Stimulated activated memory B cell treated with anti-CD40 and anti-IgM and Interleukin-4, amounts not matched to agents 10 μg/mL and 1 μg/mL and 100 μg/mL, for 72 hours (primary cell): ENCODE measurements at regions not wholly inside any gene's neighbourhood (a gene's known extent, or its start where the extent isn't known, plus 50 kb on each side); places are given as distances from the start of the nearest gene placed in this dataset.

Experiments used
- ATAC-seq: fragments of 150-1000 bp; cut with Tn5 transposase; 2 replicates; pipeline ENCODE4 v1.10.0; 2021
- H3K27ac Mint-ChIP-seq: one replicate; pipeline ENCODE4 v1.8.0; 2022; ENCODE audit warnings: mild to moderate bottlenecking, mixed read lengths
- H3K27me3 Mint-ChIP-seq: one replicate; pipeline ENCODE4 v1.8.0; 2022; ENCODE audit warnings: mixed read lengths
- H3K36me3 Mint-ChIP-seq: one replicate; pipeline ENCODE4 v1.8.0; 2022; ENCODE audit warnings: mixed read lengths
- H3K4me1 Mint-ChIP-seq: one replicate; pipeline ENCODE4 v1.8.0; 2022; ENCODE audit warnings: mixed read lengths
- H3K4me3 Mint-ChIP-seq: one replicate; pipeline ENCODE4 v1.8.0; 2022; ENCODE audit warnings: mild to moderate bottlenecking, moderate library complexity, mixed read lengths
- H3K9me3 Mint-ChIP-seq: one replicate; pipeline ENCODE4 v1.8.0; 2022; ENCODE audit warnings: mixed read lengths

GRCh38 chrX:150236327-150236726 is 126.8 kb upstream of the MAMLD1 start:
- Mint-ChIP-seq H3K4me3 (no peak overlapping the region), H3K27me3 (no peaks in the 10 kb centered on the region), H3K36me3 (no peaks in the 10 kb centered on the region), H3K4me1 (no peaks in the 10 kb centered on the region), H3K9me3 (no peaks in the 10 kb centered on the region), H3K27ac (no peak overlapping the region)
- ATAC-seq: no peak

DNA sequence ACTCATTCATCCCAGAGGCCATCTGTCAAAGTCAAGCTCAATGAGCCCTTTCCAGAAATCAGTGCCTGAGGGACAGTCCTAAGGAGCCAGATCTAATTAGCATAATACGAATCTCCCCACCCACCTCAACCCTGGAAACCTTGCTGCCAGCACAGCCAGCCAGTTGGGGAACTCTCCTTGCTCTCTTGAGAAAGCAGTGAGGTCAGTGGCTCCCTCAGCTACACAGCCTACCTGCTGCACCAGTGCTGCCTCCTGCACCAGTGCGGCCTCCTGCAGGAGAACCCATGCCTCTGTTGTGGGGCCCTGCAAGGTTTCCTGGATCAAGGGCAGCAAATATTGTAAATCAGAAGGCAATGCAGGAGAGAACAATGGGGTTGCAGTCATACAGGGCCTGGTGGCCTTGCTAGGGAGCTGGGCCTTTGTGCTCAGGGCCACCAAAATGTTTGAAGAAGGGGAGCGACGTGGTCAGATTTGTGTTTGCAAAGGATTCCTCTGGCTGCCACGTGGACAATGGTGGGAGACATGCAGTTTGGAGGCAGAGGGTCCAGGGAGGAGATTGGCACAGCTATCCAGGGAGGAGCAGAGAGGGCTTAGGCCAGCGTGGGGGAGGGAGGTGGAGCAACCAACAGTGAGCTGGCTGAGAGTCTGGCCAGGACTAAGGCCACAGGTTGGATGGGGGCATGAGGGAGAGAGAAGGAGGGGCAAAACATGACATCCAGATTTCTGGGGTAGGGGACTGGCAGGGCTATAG is 124.3 kb upstream of the MAMLD1 start:
- H3K36me3 Mint-ChIP-seq: no peaks in the 10 kb centered on the region
- no peak overlapping the region for H3K27ac Mint-ChIP-seq
- no peaks in the 10 kb centered on the region for H3K4me1 Mint-ChIP-seq
- H3K27me3 Mint-ChIP-seq: peaks cover 6% of the 10 kb centered on the region
- H3K9me3 Mint-ChIP-seq: peaks cover 2% of the 10 kb centered on the region
- ATAC-seq: no peak
- no peak overlapping the region for H3K4me3 Mint-ChIP-seq

DNA sequence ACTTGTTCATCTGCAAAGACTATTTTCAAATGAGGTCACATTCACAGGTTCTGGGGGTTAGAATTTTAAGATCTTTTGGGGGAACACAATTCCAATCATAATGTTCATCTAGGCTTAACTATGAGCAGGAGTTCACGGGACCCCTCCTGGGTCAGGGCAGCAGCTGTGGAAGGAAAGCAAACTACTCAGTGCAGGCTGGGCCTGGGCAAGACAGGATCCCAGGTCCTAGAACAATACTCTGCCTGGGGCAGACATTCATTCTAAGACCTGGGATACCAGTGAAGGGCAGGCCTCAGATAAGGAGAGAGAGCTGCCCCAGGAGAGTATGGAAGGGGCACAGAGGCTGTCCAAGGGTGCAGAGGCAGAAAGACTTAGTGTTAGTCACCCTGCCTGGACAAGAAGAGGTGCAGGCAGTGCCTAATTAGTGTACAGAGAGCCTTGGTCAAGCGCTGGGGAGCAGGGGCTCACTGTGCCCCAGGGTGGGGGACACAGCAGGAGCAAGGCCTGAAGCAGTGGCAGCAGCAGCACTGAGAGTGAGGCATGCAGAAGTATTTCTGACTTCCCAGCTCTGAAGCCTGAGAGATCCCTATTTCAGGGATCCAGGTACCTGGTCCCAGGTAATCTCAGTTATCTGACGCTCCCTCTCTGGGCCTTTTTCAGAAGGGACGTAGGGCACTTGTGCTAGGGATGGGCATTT is 123.0 kb upstream of the MAMLD1 start:
- ATAC-seq: no peak
- Mint-ChIP-seq H3K4me3 (no peak overlapping the region), H3K27ac (no peak overlapping the region), H3K27me3 (peaks cover 6% of the 10 kb centered on the region), H3K9me3 (peaks cover 2% of the 10 kb centered on the region), H3K4me1 (no peaks in the 10 kb centered on the region), H3K36me3 (no peaks in the 10 kb centered on the region)

DNA sequence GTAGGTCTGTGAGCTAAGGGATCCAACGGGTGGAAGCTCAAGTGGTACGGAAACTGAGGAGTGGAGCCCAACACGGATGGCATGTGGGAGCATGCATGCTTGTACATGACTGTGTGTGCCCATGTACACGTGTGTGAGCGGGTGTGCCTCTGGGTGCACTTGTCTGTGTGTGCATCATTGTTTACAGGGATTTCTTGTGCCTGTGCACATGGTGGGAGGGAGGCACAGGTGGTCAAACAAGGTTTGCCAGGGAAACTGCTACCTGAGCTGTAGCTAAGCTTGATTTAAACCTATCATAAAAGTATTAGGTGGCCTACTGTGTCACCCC is 122.5 kb upstream of the MAMLD1 start:
- Mint-ChIP-seq H3K4me1 (no peaks in the 10 kb centered on the region), H3K27ac (no peak overlapping the region), H3K27me3 (peaks cover 6% of the 10 kb centered on the region), H3K36me3 (no peaks in the 10 kb centered on the region), H3K9me3 (peaks cover 2% of the 10 kb centered on the region), H3K4me3 (no peak overlapping the region)
- no peak for ATAC-seq

GRCh38 chrX:150253959-150254620 is 109.0 kb upstream of the MAMLD1 start:
- no peak for ATAC-seq
- no peaks in the 10 kb centered on the region for H3K27me3 Mint-ChIP-seq
- no peak overlapping the region for H3K4me3 Mint-ChIP-seq
- H3K9me3 Mint-ChIP-seq: no peaks in the 10 kb centered on the region
- H3K4me1 Mint-ChIP-seq: peaks cover 7% of the 10 kb centered on the region
- no peak overlapping the region for H3K27ac Mint-ChIP-seq
- H3K36me3 Mint-ChIP-seq: no peaks in the 10 kb centered on the region

- Mint-ChIP-seq H3K4me1 (peaks cover 7% of the 10 kb centered on the region), H3K27me3 (no peaks in the 10 kb centered on the region), H3K9me3 (no peaks in the 10 kb centered on the region), H3K27ac (no peak overlapping the region), H3K4me3 (no peak overlapping the region), H3K36me3 (no peaks in the 10 kb centered on the region)
- no peak for ATAC-seq
Measured at GRCh38 chrX:150254909-150255308, 108.2 kb upstream of the MAMLD1 start.

- Mint-ChIP-seq H3K36me3 (no peaks in the 10 kb centered on the region), H3K4me3 (no peak overlapping the region), H3K4me1 (peaks cover 7% of the 10 kb centered on the region), H3K27me3 (no peaks in the 10 kb centered on the region), H3K27ac (peak overlapping the region; percentile 33), H3K9me3 (no peaks in the 10 kb centered on the region)
- ATAC-seq: no peak
Measured at GRCh38 chrX:150255441-150256296, 107.4 kb upstream of the MAMLD1 start.

GRCh38 chrX:150256297-150256650 is 106.8 kb upstream of the MAMLD1 start:
- Mint-ChIP-seq H3K27me3 (no peaks in the 10 kb centered on the region), H3K9me3 (no peaks in the 10 kb centered on the region), H3K27ac (peak overlapping the region; percentile 33), H3K36me3 (no peaks in the 10 kb centered on the region), H3K4me3 (no peak overlapping the region), H3K4me1 (peaks cover 7% of the 10 kb centered on the region)
- ATAC-seq: no peak

DNA sequence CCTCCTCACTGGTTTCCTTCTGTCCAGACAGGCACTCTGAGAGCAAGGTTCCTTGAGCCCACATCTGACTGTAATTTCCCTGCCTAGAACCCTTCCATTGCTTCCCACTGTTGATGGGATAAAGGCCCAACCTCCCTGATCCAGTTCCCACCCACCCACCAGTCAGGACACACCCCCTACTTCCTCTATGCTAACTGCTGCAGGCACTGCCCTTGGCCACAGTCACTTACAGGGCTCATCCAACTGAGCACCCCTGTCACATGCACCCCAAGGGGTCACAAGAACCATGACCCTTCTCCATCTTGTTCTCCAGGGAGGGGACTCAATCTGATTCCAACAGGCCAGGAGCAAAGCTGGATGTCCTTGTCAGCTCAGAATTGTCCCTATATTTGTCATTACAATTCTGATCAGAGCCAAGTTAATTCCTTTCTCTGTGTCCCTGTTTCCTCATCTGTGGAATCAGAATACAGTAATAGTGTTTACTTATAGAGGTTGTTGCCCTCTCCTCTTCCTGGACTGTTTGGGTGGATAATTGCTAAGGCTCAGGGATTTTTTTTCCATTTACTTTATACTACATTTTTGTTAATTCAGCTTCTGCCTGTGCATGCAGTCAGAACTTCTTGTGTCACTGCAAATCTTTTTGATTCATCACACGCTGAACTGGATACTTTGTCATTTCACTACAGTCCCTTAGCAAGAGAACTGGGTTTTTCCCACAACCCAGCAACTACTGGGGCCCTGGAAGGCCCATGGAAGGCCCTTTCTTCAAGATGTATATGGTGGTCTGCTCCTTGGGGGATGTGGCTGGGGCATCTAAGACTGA is 105.6 kb upstream of the MAMLD1 start:
- Mint-ChIP-seq H3K27ac (no peak overlapping the region), H3K4me1 (peaks cover 7% of the 10 kb centered on the region), H3K4me3 (no peak overlapping the region), H3K9me3 (no peaks in the 10 kb centered on the region), H3K27me3 (no peaks in the 10 kb centered on the region), H3K36me3 (no peaks in the 10 kb centered on the region)
- ATAC-seq: no peak

DNA sequence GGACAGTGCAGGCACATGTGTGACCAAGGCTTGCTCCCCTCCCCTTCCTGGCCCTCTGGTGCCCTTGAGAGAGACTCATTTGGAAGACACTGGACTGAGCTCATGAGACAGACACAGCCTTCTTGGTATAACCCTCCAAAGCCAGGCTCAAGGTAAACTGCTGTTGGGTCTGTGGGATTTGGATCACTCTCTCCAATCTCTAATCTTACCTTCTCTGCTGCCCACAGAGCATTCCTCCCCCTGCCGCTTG is 105.0 kb upstream of the MAMLD1 start:
- H3K36me3 Mint-ChIP-seq: no peaks in the 10 kb centered on the region
- peaks cover 7% of the 10 kb centered on the region for H3K4me1 Mint-ChIP-seq
- H3K9me3 Mint-ChIP-seq: no peaks in the 10 kb centered on the region
- ATAC-seq: no peak
- no peak overlapping the region for H3K27ac Mint-ChIP-seq
- no peak overlapping the region for H3K4me3 Mint-ChIP-seq
- H3K27me3 Mint-ChIP-seq: no peaks in the 10 kb centered on the region

GRCh38 chrX:150258463-150259430 is 104.4 kb upstream of the MAMLD1 start:
- no peaks in the 10 kb centered on the region for H3K27me3 Mint-ChIP-seq
- peaks cover 7% of the 10 kb centered on the region for H3K4me1 Mint-ChIP-seq
- H3K4me3 Mint-ChIP-seq: no peak overlapping the region
- H3K9me3 Mint-ChIP-seq: no peaks in the 10 kb centered on the region
- ATAC-seq: no peak
- no peak overlapping the region for H3K27ac Mint-ChIP-seq
- no peaks in the 10 kb centered on the region for H3K36me3 Mint-ChIP-seq

GRCh38 chrX:150262456-150262855 is 100.7 kb upstream of the MAMLD1 start:
- Mint-ChIP-seq H3K4me3 (no peak overlapping the region), H3K9me3 (no peaks in the 10 kb centered on the region), H3K36me3 (no peaks in the 10 kb centered on the region), H3K27me3 (no peaks in the 10 kb centered on the region), H3K4me1 (no peaks in the 10 kb centered on the region), H3K27ac (no peak overlapping the region)
- no peak for ATAC-seq

- ATAC-seq: no peak
- no peaks in the 10 kb centered on the region for H3K27me3 Mint-ChIP-seq
Measured at GRCh38 chrX:150268839-150269355, 94.2 kb upstream of the MAMLD1 start.

More at GRCh38 chrX:150268839-150269355, 94.2 kb upstream of the MAMLD1 start:
- no peak overlapping the region for H3K4me3 Mint-ChIP-seq
- no peak overlapping the region for H3K27ac Mint-ChIP-seq
- no peaks in the 10 kb centered on the region for H3K9me3 Mint-ChIP-seq
- no peaks in the 10 kb centered on the region for H3K4me1 Mint-ChIP-seq
- no peaks in the 10 kb centered on the region for H3K36me3 Mint-ChIP-seq
